HepG2 (cell line): ENCODE measurements at regions not wholly inside any gene's neighbourhood (a gene's known extent, or its start where the extent isn't known, plus 50 kb on each side); places are given as distances from the start of the nearest gene placed in this dataset.

ENCODE experiments used
- DR1 ChIP-seq: sonication (generic); formaldehyde crosslinking; IDR thresholded peaks from 2 replicates; pipeline ENCODE4 v1.8.0; 2021; ENCODE audit warnings: mild to moderate bottlenecking, missing genetic modification reagents, inconsistent platforms
- ETV5 ChIP-seq: IDR thresholded peaks from 2 replicates; pipeline ENCODE4 v1.6.1; 2018; ENCODE audit warnings: missing biosample characterization, missing genetic modification reagents, inconsistent platforms, borderline replicate concordance
- GATAD1 ChIP-seq: IDR thresholded peaks from 2 replicates; pipeline ENCODE4 v1.6.1; 2016; ENCODE audit warnings: missing genetic modification reagents, missing compliant biosample characterization
- KLF15 ChIP-seq: sonication (generic); formaldehyde crosslinking; IDR thresholded peaks from 2 replicates; pipeline ENCODE4 v1.8.1; 2023; ENCODE audit warnings: borderline replicate concordance, mild to moderate bottlenecking, inconsistent platforms, missing genetic modification reagents, mixed read lengths
- KLF9 ChIP-seq: IDR thresholded peaks from 2 replicates; pipeline ENCODE4 v1.6.1; 2016; ENCODE audit warnings: low read depth
- PATZ1 ChIP-seq: sonication (generic); formaldehyde crosslinking; IDR thresholded peaks from 2 replicates; pipeline ENCODE4 v1.4.0; 2020; ENCODE audit warnings: missing genetic modification reagents
- POLR2G ChIP-seq: fragments of 200-400 bp; formaldehyde crosslinking; IDR thresholded peaks from 2 replicates; pipeline ENCODE4 v1.6.1; 2018; ENCODE audit warnings: mild to moderate bottlenecking, low read depth, low read length, moderate library complexity
- PTBP1 ChIP-seq: fragments of 200-400 bp; formaldehyde crosslinking; IDR thresholded peaks from 2 replicates; pipeline ENCODE4 v1.6.1; 2018; ENCODE audit warnings: low read length, low read depth; ENCODE audit not compliant: poor library complexity, severe bottlenecking
- RBFOX2 ChIP-seq: fragments of 200-400 bp; formaldehyde crosslinking; IDR thresholded peaks from 2 replicates; pipeline ENCODE4 v1.6.1; 2017; ENCODE audit warnings: low read depth, mild to moderate bottlenecking, low read length
- RELA ChIP-seq: sonication (generic); formaldehyde crosslinking; IDR thresholded peaks from 2 replicates; pipeline ENCODE4 v1.4.0; 2020; ENCODE audit warnings: missing genetic modification reagents
- SNAPC5 ChIP-seq: sonication (generic); formaldehyde crosslinking; IDR thresholded peaks from 2 replicates; pipeline ENCODE4 v1.8.1; 2023; ENCODE audit warnings: mild to moderate bottlenecking, missing genetic modification reagents, borderline replicate concordance
- TAF1 ChIP-seq: sonication (generic); formaldehyde crosslinking; IDR thresholded peaks from 2 replicates; pipeline ENCODE4 v1.4.0; 2020; ENCODE audit warnings: missing genetic modification reagents
- THAP9 ChIP-seq: sonication (generic); formaldehyde crosslinking; IDR thresholded peaks from 2 replicates; pipeline ENCODE4; 2020; ENCODE audit warnings: missing genetic modification reagents, mild to moderate bottlenecking, borderline replicate concordance
- ZFY ChIP-seq: sonication (generic); formaldehyde crosslinking; IDR thresholded peaks from 2 replicates; pipeline ENCODE4 v1.4.0; 2020; ENCODE audit warnings: missing genetic modification reagents
- ZNF160 ChIP-seq: sonication (generic); formaldehyde crosslinking; IDR thresholded peaks from 2 replicates; pipeline ENCODE4 v1.8.0; 2022; ENCODE audit warnings: mild to moderate bottlenecking, inconsistent platforms, missing genetic modification reagents
- ZNF180 ChIP-seq: sonication (generic); formaldehyde crosslinking; IDR thresholded peaks from 2 replicates; pipeline ENCODE4 v1.4.0; 2020; ENCODE audit warnings: low read depth, missing genetic modification reagents, borderline replicate concordance
- ZNF224 ChIP-seq: sonication (generic); formaldehyde crosslinking; IDR thresholded peaks from 2 replicates; pipeline ENCODE4 v1.5.0; 2020; ENCODE audit warnings: mild to moderate bottlenecking, missing genetic modification reagents
- ZNF234 ChIP-seq: sonication (generic); formaldehyde crosslinking; conservative IDR thresholded peaks from 2 replicates; pipeline ENCODE4 v1.5.1; 2020; ENCODE audit warnings: mild to moderate bottlenecking, missing genetic modification reagents
- ZNF367 ChIP-seq: sonication (generic); formaldehyde crosslinking; IDR thresholded peaks from 2 replicates; pipeline ENCODE4 v1.4.0; 2020; ENCODE audit warnings: missing genetic modification reagents, borderline replicate concordance
- ZNF431 ChIP-seq: sonication (generic); formaldehyde crosslinking; IDR thresholded peaks from 2 replicates; pipeline ENCODE4 v1.9.0; 2022; ENCODE audit warnings: missing genetic modification reagents, low read depth, mild to moderate bottlenecking, borderline replicate concordance
- ZNF672 ChIP-seq: sonication (generic); formaldehyde crosslinking; IDR thresholded peaks from 2 replicates; pipeline ENCODE4 v1.8.1; 2022; ENCODE audit warnings: missing genetic modification reagents
- ZNF724P ChIP-seq: sonication (generic); formaldehyde crosslinking; IDR thresholded peaks from 2 replicates; pipeline ENCODE4 v1.8.0; 2022; ENCODE audit warnings: missing genetic modification reagents, borderline replicate concordance
- ZNF784 ChIP-seq: sonication (generic); formaldehyde crosslinking; IDR thresholded peaks from 2 replicates; pipeline ENCODE4 v1.5.1; 2020; ENCODE audit warnings: missing genetic modification reagents, mild to moderate bottlenecking, borderline replicate concordance
- ZSCAN9 ChIP-seq: IDR thresholded peaks from 2 replicates; pipeline ENCODE4 v1.6.1; 2016; ENCODE audit warnings: borderline replicate concordance

GRCh38 chr16:72664509-72665408, 383.2 kb downstream of the ZFHX3 start (continued):
- TF ChIP-seq ZNF160 (CRISPR knock-in tag) (0 out of 2 replicates have a peak, but pooled peaks have one; percentile 32), ETV5 (CRISPR knock-in tag) (peak; percentile 93), THAP9 (no peak; the same call in 1 of the 2 replicates), TAF1 (peak; percentile 57), ZNF234 (CRISPR knock-in tag) (no peak), ZNF367 (CRISPR knock-in tag) (no peak), RBFOX2 (peak; percentile 64; the same call in 1 of the 2 replicates), ZFY (CRISPR knock-in tag) (peak; percentile 74), ZNF784 (peak; percentile 46; the same call in 1 of the 2 replicates), ZNF431 (CRISPR knock-in tag) (no peak; the same call in 1 of the 2 replicates), KLF15 (CRISPR knock-in tag) (peak; percentile 27; the same call in 1 of the 2 replicates), GATAD1 (CRISPR knock-in tag) (peak; percentile 80), ZNF224 (CRISPR knock-in tag) (peak; percentile 85; the same call in 1 of the 2 replicates), RELA (CRISPR knock-in tag) (no peak), KLF9 (CRISPR knock-in tag) (no peak), SNAPC5 (CRISPR knock-in tag) (no peak), ZNF672 (no peak), DR1 (0 out of 2 replicates have a peak, but pooled peaks have one; percentile 55), PTBP1 (no peak), ZSCAN9 (CRISPR knock-in tag) (peak; percentile 52; the same call in 1 of the 2 replicates), ZNF724P (CRISPR knock-in tag) (peak; percentile 49; the same call in 1 of the 2 replicates), ZNF180 (CRISPR knock-in tag) (0 out of 2 replicates have a peak, but pooled peaks have one; percentile 57), PATZ1 (CRISPR knock-in tag) (peak; percentile 41), POLR2G (peak; percentile 89)
